HG02885 (cell line): ENCODE measurements at regions not wholly inside any gene's neighbourhood (a gene's known extent, or its start where the extent isn't known, plus 50 kb on each side); places are given as distances from the start of the nearest gene placed in this dataset.

Experiments
- ATAC-seq: cut with Tn5 transposase; IDR thresholded peaks from one replicate; pipeline ENCODE4 v1.9.1; 2021; ENCODE audit warnings: mild to moderate bottlenecking; ENCODE audit not compliant: unreplicated experiment, poor library complexity

- no peak for ATAC-seq
Observed at GRCh38 chr7:118072893-118073674, 110.9 kb upstream of the LSM8 start.

DNA sequence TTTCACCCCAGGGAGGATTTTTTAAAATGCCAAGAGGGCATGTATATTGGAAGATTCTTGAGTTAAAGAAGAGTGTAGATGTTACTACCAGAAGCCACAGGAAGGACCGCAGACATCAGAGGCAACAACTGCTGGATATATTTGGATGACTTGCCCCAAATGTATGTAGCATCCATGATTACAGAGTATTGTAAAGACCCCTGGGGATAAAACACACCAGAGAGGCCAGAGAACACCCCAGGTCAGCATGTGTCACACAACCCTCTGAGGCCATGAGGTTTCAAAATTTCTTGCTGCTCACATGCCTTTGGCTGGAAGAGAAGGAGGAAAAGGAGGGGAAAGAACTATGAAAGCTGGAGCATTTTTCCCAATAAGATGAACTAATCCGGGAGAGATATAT, 108.0 kb upstream of the LSM8 start:
- no peak for ATAC-seq

GRCh38 chr7:118076564-118076963, 107.4 kb upstream of the LSM8 start:
- ATAC-seq = no peak

GRCh38 chr7:118078015-118078414, 105.9 kb upstream of the LSM8 start:
- ATAC-seq = no peak

DNA sequence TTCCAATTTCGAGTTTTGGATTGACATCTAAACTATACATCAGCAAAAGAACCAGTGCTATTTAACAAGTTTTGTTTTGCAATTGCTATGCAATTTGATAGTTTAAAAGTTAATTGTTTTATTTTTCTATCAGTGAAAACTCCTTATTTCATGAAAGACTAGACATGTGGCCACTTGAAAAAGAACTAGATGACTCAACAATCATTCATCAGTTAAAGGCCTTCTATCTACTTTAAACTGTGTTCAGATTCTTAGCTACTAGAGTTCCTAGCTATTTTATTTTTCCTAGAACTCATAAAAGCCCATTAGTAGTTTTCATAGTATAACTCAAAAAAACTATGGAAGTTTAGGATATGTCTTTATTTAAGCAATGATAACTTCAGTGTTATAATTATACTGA, 104.6 kb upstream of the LSM8 start:
- ATAC-seq = no peak

DNA sequence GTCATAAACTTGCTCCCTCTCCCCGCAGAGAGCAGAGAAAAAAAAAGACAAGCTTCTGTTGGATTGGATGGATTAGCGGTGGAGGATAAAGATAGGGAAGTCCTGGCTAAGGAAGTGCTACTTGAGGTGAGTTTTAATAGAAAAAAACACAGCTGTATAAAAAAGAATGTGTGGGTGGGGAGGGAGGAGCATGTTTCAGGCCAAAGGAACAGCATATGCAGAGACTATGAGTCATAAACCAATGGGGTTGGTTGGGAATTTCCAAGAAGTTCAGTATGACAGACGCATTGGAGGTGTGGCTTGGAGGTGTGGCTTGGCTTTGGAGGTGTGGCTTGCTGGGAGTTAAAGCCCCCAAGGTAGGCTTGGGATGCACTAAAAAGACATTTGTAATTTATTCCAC, 103.0 kb upstream of the LSM8 start:
- peak; percentile 98 for ATAC-seq

GRCh38 chr7:118082506-118082905, 101.5 kb upstream of the LSM8 start:
- no peak for ATAC-seq

DNA sequence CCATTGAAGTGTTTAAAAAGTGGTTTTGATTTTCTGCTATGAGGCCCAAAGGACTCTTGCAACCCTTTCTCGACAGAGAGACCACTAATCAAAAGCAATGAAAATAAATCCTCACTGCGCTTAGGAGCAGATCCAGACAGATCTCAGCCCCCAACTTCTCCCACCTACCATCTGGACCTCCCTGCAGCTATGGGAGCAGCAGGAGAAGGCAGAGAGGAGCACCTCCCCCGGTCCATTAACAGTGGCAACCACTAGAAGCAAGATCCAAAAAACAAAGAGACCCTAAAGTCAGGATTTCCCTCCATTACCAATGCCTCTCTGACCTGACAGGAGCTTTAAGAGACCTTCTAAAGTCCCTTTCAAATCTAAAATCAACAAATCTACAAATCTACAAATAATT, 99.0 kb upstream of the LSM8 start:
- ATAC-seq = no peak

GRCh38 chr7:118087126-118087525, 96.8 kb upstream of the LSM8 start:
- no peak for ATAC-seq

- ATAC-seq = no peak
Observed at GRCh38 chr7:118094044-118094443, 89.9 kb upstream of the LSM8 start.

DNA sequence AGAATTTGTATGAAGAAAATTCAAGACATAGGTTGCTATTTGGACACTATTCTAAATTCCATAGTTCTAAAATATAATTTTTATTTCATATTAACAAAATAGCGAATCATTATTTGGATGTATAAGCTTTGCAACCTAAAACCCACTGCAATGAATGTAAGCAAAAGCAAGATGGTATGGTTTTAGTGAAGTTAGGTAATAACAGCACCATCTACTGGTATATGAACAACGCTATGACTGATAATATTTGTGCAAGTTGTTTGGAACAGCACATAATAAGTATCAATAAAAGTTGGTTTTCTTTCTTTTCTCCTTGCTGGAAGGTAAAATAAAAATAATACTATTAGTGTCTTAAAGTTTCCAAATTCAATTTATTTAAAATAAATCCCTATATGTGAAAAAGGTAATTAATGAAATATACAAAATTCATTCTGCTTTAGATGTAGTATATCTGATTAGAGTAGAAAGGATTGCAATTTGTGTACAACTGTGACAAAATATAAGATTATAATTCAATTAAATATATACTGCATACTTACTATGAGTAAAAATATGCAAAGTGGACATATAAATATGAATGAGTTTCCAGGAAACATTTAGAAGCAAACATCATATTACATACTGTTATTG, 79.0 kb upstream of the LSM8 start:
- ATAC-seq = peak; percentile 80

DNA sequence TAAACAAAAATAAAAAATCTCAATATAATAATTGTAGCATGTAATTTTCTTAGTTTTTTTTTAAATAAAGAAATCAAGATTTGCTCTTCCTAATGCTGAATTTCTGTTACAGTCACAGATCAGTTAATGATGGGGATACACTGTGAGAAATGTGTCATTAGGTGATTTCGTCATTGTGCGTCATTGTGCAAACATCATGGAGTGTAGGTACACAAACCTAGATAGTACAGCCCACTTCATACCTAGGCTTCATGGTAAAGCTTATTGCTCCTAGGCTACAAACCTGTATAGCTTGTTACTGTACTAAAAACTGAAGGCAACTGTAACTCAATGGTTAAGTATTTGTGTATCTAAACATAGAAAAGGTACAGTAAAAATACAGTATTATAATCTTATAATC, 74.4 kb upstream of the LSM8 start:
- ATAC-seq = no peak

DNA sequence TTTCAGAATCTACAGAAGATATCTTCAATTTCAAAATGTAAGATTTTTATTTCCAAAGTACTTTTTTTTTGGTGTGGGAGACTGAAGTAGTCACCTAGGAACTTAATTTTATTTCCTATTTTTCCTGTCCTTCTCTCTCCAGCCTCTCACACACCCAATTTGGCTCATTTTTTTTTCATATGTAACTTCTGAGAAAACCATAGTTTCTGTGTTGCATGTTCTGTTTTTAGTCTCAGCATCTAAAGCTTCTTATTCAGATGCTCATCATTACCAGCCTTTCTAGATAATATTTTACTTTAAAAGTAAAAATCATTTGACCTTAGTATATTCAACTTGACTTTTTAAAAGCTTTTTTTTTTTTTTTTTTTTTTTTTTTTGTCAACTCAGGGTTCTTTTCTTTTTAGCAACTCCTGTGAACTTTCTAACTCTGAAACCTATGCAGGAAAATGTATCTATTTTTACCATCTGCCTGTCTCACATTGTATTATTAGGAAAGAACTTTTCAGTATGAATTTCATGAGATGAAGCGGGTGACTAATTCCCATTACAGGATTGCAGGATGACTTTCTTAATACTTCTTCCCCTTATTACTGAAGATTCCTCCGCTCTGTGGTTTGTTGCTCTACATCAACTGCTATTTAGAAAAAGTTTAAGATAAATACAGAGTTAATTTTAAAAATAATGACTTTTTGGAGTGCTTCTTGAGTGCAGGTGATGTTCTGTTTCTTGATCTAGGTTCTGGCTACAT, 73.6 kb upstream of the LSM8 start:
- no peak for ATAC-seq

DNA sequence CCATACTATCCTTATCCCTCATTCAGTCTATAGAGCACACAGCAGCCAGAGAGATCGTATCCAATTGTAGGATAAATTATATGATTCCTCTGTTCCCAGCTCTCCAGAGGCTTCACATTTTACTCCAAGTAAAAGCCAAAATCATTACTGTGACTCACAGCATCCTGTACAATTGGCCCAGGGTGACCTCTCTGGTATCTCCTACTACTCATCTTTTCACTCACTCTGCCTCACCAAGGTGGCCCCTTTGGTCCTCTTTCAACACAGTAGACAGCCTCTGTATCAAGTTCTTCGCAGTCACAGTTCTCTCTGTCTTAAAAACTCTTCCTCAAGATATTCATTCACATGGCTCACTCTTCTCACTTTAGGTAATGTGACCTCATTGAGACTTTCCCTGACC, 72.6 kb upstream of the LSM8 start:
- no peak for ATAC-seq

- ATAC-seq = no peak
Observed at GRCh38 chr7:118114175-118114574, 69.8 kb upstream of the LSM8 start.

DNA sequence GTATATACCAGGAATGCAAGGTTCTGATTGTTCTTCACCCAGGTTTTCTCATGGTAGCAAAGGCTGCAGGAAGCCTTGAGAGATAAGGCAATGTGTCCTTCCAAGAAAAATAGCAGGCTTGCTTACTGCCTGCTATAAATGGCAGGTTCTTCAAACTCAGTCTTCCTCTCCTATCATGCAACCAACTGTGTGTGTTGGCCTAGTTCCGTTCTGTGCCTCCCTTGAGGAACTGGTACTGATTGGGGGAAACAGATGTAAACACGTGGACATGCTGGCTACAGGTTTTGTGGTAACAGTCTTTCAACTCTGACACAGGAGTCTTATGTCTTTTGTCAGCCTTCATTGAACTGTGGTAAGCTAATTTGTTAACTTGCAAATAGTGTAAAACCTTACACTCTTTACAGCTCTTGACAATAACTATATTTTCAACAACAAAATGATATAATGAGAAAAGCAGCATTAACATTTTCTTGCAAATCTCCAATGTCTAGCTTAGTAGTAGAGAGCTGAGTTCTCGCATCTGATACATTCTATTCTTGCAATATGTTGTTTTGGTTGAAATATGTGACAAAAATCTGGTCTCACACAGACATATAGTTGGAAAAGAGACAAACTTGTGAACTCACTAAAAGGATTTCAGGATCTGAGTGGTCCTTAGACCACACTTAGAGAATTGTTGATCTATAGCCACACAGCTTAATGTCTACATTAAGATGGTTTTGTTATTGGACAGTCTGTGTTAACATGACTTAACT, 54.7 kb upstream of the LSM8 start:
- ATAC-seq = peak; percentile 64

- ATAC-seq = no peak
Observed at GRCh38 chr7:118132764-118133163, 51.2 kb upstream of the LSM8 start.
